Sigmoid colon (tissue), 4 donors: ENCODE measurements at regions not wholly inside any gene's neighbourhood (a gene's known extent, or its start where the extent isn't known, plus 50 kb on each side); places are given as distances from the start of the nearest gene placed in this dataset.

Experiments used
- EP300 ChIP-seq, 4 donors: sonication (generic); formaldehyde crosslinking; IDR thresholded peaks; one replicate each; pipeline ENCODE4 v1.6.1; 2017; ENCODE audit warnings: antibody characterized with exemption in 4 of 4
- POLR2A ChIP-seq, 2 donors: fragments of 450-650 bp; IDR thresholded peaks; one replicate each; pipeline ENCODE4 v1.6.1; 2016; ENCODE audit warnings: antibody characterized with exemption in 2 of 2, mild to moderate bottlenecking in 2 of 2, moderate library complexity in 2 of 2
- TF ChIP-seq, protein P1 (sequence below), 4 experiments: fragments of 450-650 bp in 3 of 4; fragments of 200-600 bp in 1 of 4; IDR thresholded peaks; one replicate each; pipeline ENCODE4 v1.5.1; 2016 to 2019; ENCODE audit warnings: antibody characterized with exemption in 4 of 4, mild to moderate bottlenecking in 3 of 4, moderate library complexity in 2 of 4

DNA sequence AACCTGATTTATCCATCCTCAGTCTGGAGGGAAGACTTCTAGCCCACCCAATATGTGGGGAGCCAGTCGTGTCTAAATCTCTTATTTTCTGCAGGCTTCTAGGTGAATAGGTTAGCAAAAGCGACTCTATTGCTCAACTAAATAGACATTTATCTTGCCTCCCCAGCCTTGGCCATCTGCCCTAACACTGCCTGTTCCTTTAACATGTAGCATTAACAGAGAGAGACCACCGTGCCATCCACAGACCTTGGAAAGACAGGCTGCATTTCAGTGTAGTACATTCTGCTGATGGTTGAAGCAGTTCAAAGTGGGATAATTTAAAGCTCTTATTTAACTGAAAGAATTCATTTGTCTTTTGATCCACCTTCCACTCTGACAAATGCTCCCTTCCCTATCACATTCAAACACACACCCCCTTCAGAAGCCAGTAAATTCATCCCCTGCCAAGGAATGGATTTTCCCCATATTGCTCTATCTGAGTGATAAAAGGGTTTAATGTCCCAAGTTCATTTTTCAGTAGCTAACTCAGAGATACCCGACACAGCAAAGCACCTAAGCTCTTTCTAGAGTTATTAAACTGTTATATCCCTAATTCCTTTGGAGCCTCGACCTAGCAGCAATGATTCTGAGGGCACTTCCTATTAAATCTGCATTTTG is 58.1 kb upstream of the COX10 start:
- TF ChIP-seq, protein P1, sequence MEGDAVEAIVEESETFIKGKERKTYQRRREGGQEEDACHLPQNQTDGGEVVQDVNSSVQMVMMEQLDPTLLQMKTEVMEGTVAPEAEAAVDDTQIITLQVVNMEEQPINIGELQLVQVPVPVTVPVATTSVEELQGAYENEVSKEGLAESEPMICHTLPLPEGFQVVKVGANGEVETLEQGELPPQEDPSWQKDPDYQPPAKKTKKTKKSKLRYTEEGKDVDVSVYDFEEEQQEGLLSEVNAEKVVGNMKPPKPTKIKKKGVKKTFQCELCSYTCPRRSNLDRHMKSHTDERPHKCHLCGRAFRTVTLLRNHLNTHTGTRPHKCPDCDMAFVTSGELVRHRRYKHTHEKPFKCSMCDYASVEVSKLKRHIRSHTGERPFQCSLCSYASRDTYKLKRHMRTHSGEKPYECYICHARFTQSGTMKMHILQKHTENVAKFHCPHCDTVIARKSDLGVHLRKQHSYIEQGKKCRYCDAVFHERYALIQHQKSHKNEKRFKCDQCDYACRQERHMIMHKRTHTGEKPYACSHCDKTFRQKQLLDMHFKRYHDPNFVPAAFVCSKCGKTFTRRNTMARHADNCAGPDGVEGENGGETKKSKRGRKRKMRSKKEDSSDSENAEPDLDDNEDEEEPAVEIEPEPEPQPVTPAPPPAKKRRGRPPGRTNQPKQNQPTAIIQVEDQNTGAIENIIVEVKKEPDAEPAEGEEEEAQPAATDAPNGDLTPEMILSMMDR (IDR thresholded peaks at IDR 0.05): no peak
- no peak for TF ChIP-seq EP300 (IDR thresholded peaks at IDR 0.05)
- TF ChIP-seq POLR2A (IDR thresholded peaks at IDR 0.05): no peak
